Endothelial cell of umbilical vein (primary cell): ENCODE measurements at regions not wholly inside any gene's neighbourhood (a gene's known extent, or its start where the extent isn't known, plus 50 kb on each side); places are given as distances from the start of the nearest gene placed in this dataset.

Source experiments
- BruUV-seq: library from RNA; stranded (reverse); fragments of 400-500 nt; replicated peaks from 2 replicates; lab custom pipeline; 2021; lab: Mats Ljungman, UMichigan
- CTCF ChIA-PET: fragments of 300-600, 350-600 bp; sonication (Branson Sonifier 250); formaldehyde crosslinking; loops from one replicate; lab custom pipeline; 2021; ENCODE audit warnings: antibody characterized with exemption, inconsistent platforms; lab: Charles Lee
- POLR2A ChIA-PET: fragments of 300-600, 350-600 bp; sonication (Branson Sonifier 250); formaldehyde crosslinking; loops from one replicate; lab custom pipeline; 2021; ENCODE audit warnings: antibody characterized with exemption, inconsistent platforms; lab: Charles Lee
- DNase-seq: peaks from one replicate; pipeline ENCODE4 v3.0.0-alpha.2; 2011; ENCODE audit warnings: low read depth, low spot score
- FAIRE-seq: peaks from 2 replicates; lab custom pipeline; 2011; peaks lifted over from hg19 to GRCh38; lab: Jason Lieb, UNC
- H2AFZ ChIP-seq: 2 replicates; pipeline ENCODE4 v1.6.0; 2012; ENCODE audit warnings: low read depth, low read length, control low read depth, inconsistent platforms
- H3K27ac ChIP-seq: 2 replicates; pipeline ENCODE4 v1.5.1; 2011; ENCODE audit warnings: low read depth, mild to moderate bottlenecking, control low read depth, low read length, moderate library complexity; ENCODE audit not compliant: insufficient read depth
- H3K27me3 ChIP-seq, 2 experiments: 2 replicates each; pipeline versions ENCODE4 v1.6.0 to v1.6.1; 2011; ENCODE audit warnings: low read length in 2 of 2, mixed read lengths in 1 of 2; ENCODE audit not compliant: control insufficient read depth in 2 of 2, insufficient read depth in 2 of 2
- H3K36me3 ChIP-seq, 2 experiments: 2 replicates in 1 of 2; 3 replicates in 1 of 2; pipeline ENCODE4 v1.5.1; 2011; ENCODE audit warnings: low read length in 2 of 2, mild to moderate bottlenecking in 1 of 2, moderate library complexity in 1 of 2; ENCODE audit not compliant: control insufficient read depth in 2 of 2, insufficient read depth in 2 of 2; ENCODE audit errors: extremely low read depth in 1 of 2
- H3K4me1 ChIP-seq: 3 replicates; pipeline ENCODE4 v1.5.1; 2011; ENCODE audit warnings: mild to moderate bottlenecking, low read length; ENCODE audit not compliant: control insufficient read depth, insufficient read depth; ENCODE audit errors: extremely low read depth
- H3K4me2 ChIP-seq: 2 replicates; pipeline ENCODE4 v1.6.1; 2011; ENCODE audit warnings: low read length, control low read depth, mixed read lengths; ENCODE audit not compliant: insufficient read depth
- H3K4me3 ChIP-seq, 3 experiments: fragments of 200-600 bp in 1 of 3; sonication (generic), shearing (Covaris generic) in 1 of 3; replicated peaks in 1 of 3; 2 replicates each; pipeline ENCODE4 v1.5.1; 2011 to 2016; ENCODE audit warnings: control low read depth in 3 of 3, low read length in 3 of 3, mild to moderate bottlenecking in 2 of 3, inconsistent platforms in 1 of 3, low read depth in 1 of 3, moderate library complexity in 1 of 3; ENCODE audit not compliant: insufficient read depth in 1 of 3
- H3K79me2 ChIP-seq: 2 replicates; pipeline ENCODE4 v1.6.0; 2012; ENCODE audit warnings: low read length, inconsistent platforms; ENCODE audit not compliant: control insufficient read depth, insufficient read depth
- H3K9ac ChIP-seq: replicated peaks from 2 replicates; pipeline ENCODE3; 2011; ENCODE audit warnings: low read length, control low read depth; ENCODE audit not compliant: insufficient read depth; ENCODE audit errors: extremely low read depth
- H3K9me1 ChIP-seq: replicated peaks from 3 replicates; pipeline ENCODE4 v1.6.0; 2011; ENCODE audit warnings: mild to moderate bottlenecking, low read length; ENCODE audit not compliant: control insufficient read depth, insufficient read depth; ENCODE audit errors: extremely low read depth
- H3K9me3 ChIP-seq: replicated peaks from 2 replicates; pipeline ENCODE4 v1.5.1; 2012; ENCODE audit warnings: low read length, inconsistent platforms; ENCODE audit not compliant: control insufficient read depth, insufficient read depth
- H4K20me1 ChIP-seq: replicated peaks from 2 replicates; pipeline ENCODE3; 2011; ENCODE audit warnings: mild to moderate bottlenecking, low read length; ENCODE audit not compliant: control insufficient read depth, insufficient read depth; ENCODE audit errors: extremely low read depth
- CTCF ChIP-seq, 2 donors: IDR thresholded peaks; 1 replicate in 1 of 2; 2 replicates in 1 of 2; pipeline ENCODE4 v1.5.1; 2011; ENCODE audit warnings: low read length in 2 of 2, mild to moderate bottlenecking in 2 of 2, moderate library complexity in 2 of 2, control low read depth in 1 of 2, inconsistent platforms in 1 of 2, low read depth in 1 of 2; ENCODE audit not compliant: insufficient read depth in 1 of 2; ENCODE audit errors: extremely low read depth in 1 of 2
- EZH2 ChIP-seq: IDR thresholded peaks from 2 replicates; pipeline ENCODE4 v1.6.1; 2012; ENCODE audit warnings: borderline replicate concordance, low read depth, mild to moderate bottlenecking, moderate library complexity, low read length, inconsistent platforms; ENCODE audit not compliant: severe bottlenecking
- FOS ChIP-seq: IDR thresholded peaks from 2 replicates; pipeline ENCODE4 v1.6.1; 2011; ENCODE audit warnings: mild to moderate bottlenecking, low read length, moderate library complexity, borderline replicate concordance; ENCODE audit not compliant: insufficient read depth
- GATA2 ChIP-seq: IDR thresholded peaks from 2 replicates; pipeline ENCODE4 v1.7.0; 2011; ENCODE audit warnings: low read depth, mild to moderate bottlenecking, moderate library complexity, mixed read lengths, low read length; ENCODE audit not compliant: insufficient read length, insufficient read depth
- JUN ChIP-seq: IDR thresholded peaks from 2 replicates; pipeline ENCODE4 v1.6.1; 2011; ENCODE audit warnings: borderline replicate concordance, low read depth; ENCODE audit not compliant: insufficient read length, insufficient read depth
- MAX ChIP-seq: IDR thresholded peaks from 2 replicates; pipeline ENCODE4 v1.6.1; 2011; ENCODE audit not compliant: insufficient read depth, insufficient read length
- MYC ChIP-seq: IDR thresholded peaks from one replicate; pipeline ENCODE4 v1.6.1; 2011; ENCODE audit warnings: mild to moderate bottlenecking, low read depth, low read length
- POLR2A ChIP-seq: IDR thresholded peaks from 2 replicates; pipeline ENCODE4 v1.6.1; 2012; ENCODE audit warnings: low read depth, mild to moderate bottlenecking, control low read depth, low read length
- POLR2AphosphoS5 ChIP-seq: IDR thresholded peaks from 2 replicates; pipeline ENCODE4 v1.6.1; 2012; ENCODE audit warnings: low read depth, mild to moderate bottlenecking, control low read depth, low read length, moderate library complexity; ENCODE audit not compliant: insufficient read depth
- dilution Hi-C: fragments of 300-500 bp; cut with MboI; formaldehyde crosslinking; loops from one replicate; pipeline ENCODE4 v1.15.0; 2019; ENCODE audit warnings: low sequenced_read_pairs; ENCODE audit not compliant: extremely low pct_ligation_motif_present
- intact Hi-C: fragments of 100-400 bp; cut with micrococcal nuclease; formaldehyde crosslinking; loops from one replicate; pipeline ENCODE4 v1.10.0; 2022

GRCh38 chr7:52184006-52184703, 851.3 kb upstream of the POM121L12 start:
- no peaks in the 10 kb centered on the region for H4K20me1 ChIP-seq
- TF ChIP-seq FOS, result no peak
- no peak for TF ChIP-seq JUN
- no peak for TF ChIP-seq POLR2A
- TF ChIP-seq MAX, result no peak
- TF ChIP-seq POLR2AphosphoS5, result no peak
- no peak for TF ChIP-seq EZH2
- TF ChIP-seq GATA2, result no peak
- TF ChIP-seq MYC, result no peak
- no peak for TF ChIP-seq CTCF (IDR thresholded peaks at IDR 0.05; ENCODE audit: extremely low read depth in 1 of 2, insufficient read depth in 1 of 2, low read depth in 1 of 2, low read length in 2 of 2)
- H3K36me3 ChIP-seq, result no peaks in the 10 kb centered on the region
- no peak overlapping the region for H3K4me2 ChIP-seq
- FAIRE-seq (no peak), DNase-seq (no peak)
- H3K9ac ChIP-seq, result no peak overlapping the region
- dilution Hi-C loops (no loop called here), intact Hi-C loops (loop anchor here (10.0 kb wide), 1 partner anchor 171 kb away; no protein-coding TSS in a partner anchor)
- no peak overlapping the region for H2AFZ ChIP-seq
- H3K27ac ChIP-seq, result no peak overlapping the region
- H3K4me3 ChIP-seq, result no peak overlapping the region
- H3K4me1 ChIP-seq, result no peaks in the 10 kb centered on the region
- POLR2A ChIA-PET, result no interaction called here
- no TSS peak for BruUV-seq
- no peaks in the 10 kb centered on the region for H3K79me2 ChIP-seq
- CTCF ChIA-PET, result no interaction called here
- H3K9me3 ChIP-seq, result no peaks in the 10 kb centered on the region
- H3K27me3 ChIP-seq, result no peaks in the 10 kb centered on the region
- no peaks in the 10 kb centered on the region for H3K9me1 ChIP-seq
